ENCODE measurements at regions not wholly inside any gene's neighbourhood (a gene's known extent, or its start where the extent isn't known, plus 50 kb on each side); places are given as distances from the start of the nearest gene placed in this dataset.

- ATAC-seq: no peak
- H3K9me3 ChIP-seq: no peaks in the 10 kb centered on the region
- TF ChIP-seq POLR2A (IDR thresholded peaks at IDR 0.05) (no peak), POLR2AphosphoS5 (IDR thresholded peaks at IDR 0.05) (no peak), CTCF (IDR thresholded peaks at IDR 0.05) (no peak), EP300 (IDR thresholded peaks at IDR 0.05) (no peak)
- no peak overlapping the region for H3K4me3 ChIP-seq
- no peaks in the 10 kb centered on the region for H3K4me1 ChIP-seq
- no peaks in the 10 kb centered on the region for H3K36me3 ChIP-seq
- no peak overlapping the region for H3K27ac ChIP-seq
- H3K27me3 ChIP-seq: no peaks in the 10 kb centered on the region
Observed at GRCh38 chrX:11836284-11836683, 78.2 kb downstream of the MSL3 start.

GRCh38 chrX:11837437-11837836 is 79.4 kb downstream of the MSL3 start:
- no peaks in the 10 kb centered on the region for H3K4me1 ChIP-seq
- no peak for TF ChIP-seq POLR2AphosphoS5 (IDR thresholded peaks at IDR 0.05)
- TF ChIP-seq CTCF (IDR thresholded peaks at IDR 0.05): no peak
- no peak for TF ChIP-seq EP300 (IDR thresholded peaks at IDR 0.05)
- TF ChIP-seq POLR2A (IDR thresholded peaks at IDR 0.05): no peak
- no peaks in the 10 kb centered on the region for H3K36me3 ChIP-seq
- H3K9me3 ChIP-seq: no peaks in the 10 kb centered on the region
- no peak overlapping the region for H3K4me3 ChIP-seq
- H3K27ac ChIP-seq: no peak overlapping the region
- no peaks in the 10 kb centered on the region for H3K27me3 ChIP-seq
- 28 to 51% methylated on average over 3 of the region's 3 CpGs for WGBS, 2 donors (ENCODE audit: low coverage in 1 of 2)
- no peak for ATAC-seq

- WGBS, 2 donors (ENCODE audit: low coverage in 1 of 2): 60 to 93% methylated on average over 2 of the region's 2 CpGs
- TF ChIP-seq CTCF (IDR thresholded peaks at IDR 0.05) (no peak), EP300 (IDR thresholded peaks at IDR 0.05) (no peak), POLR2AphosphoS5 (IDR thresholded peaks at IDR 0.05) (no peak), POLR2A (IDR thresholded peaks at IDR 0.05) (no peak)
- Histone ChIP-seq H3K4me1 (no peaks in the 10 kb centered on the region), H3K36me3 (no peaks in the 10 kb centered on the region), H3K9me3 (no peaks in the 10 kb centered on the region), H3K4me3 (no peak overlapping the region), H3K27me3 (no peaks in the 10 kb centered on the region), H3K27ac (no peak overlapping the region)
- ATAC-seq: no peak
Observed at GRCh38 chrX:11864171-11864570, 106.1 kb downstream of the MSL3 start.

GRCh38 chrX:11867610-11868345 is 109.7 kb downstream of the MSL3 start:
- no peak for ATAC-seq
- Histone ChIP-seq H3K9me3 (no peaks in the 10 kb centered on the region), H3K27me3 (no peaks in the 10 kb centered on the region), H3K27ac (no peak overlapping the region), H3K4me3 (no peak overlapping the region), H3K36me3 (no peaks in the 10 kb centered on the region), H3K4me1 (no peaks in the 10 kb centered on the region)
- TF ChIP-seq POLR2AphosphoS5 (IDR thresholded peaks at IDR 0.05) (no peak), POLR2A (IDR thresholded peaks at IDR 0.05) (no peak), EP300 (IDR thresholded peaks at IDR 0.05) (no peak), CTCF (IDR thresholded peaks at IDR 0.05) (no peak)
- 67 to 77% methylated on average over 6 to 7 of the region's 7 CpGs for WGBS, 2 donors (ENCODE audit: low coverage in 1 of 2)

- TF ChIP-seq CTCF (IDR thresholded peaks at IDR 0.05) (no peak), POLR2AphosphoS5 (IDR thresholded peaks at IDR 0.05) (no peak), EP300 (IDR thresholded peaks at IDR 0.05) (no peak), POLR2A (IDR thresholded peaks at IDR 0.05) (no peak)
- WGBS, 2 donors (ENCODE audit: low coverage in 1 of 2): no CpG with 5 or more reads among the region's 2 CpGs
- no peak for ATAC-seq
Observed at GRCh38 chrX:11870789-11871188, 112.8 kb downstream of the MSL3 start.

More at GRCh38 chrX:11870789-11871188, 112.8 kb downstream of the MSL3 start:
- H3K4me1 ChIP-seq: no peaks in the 10 kb centered on the region
- H3K27me3 ChIP-seq: no peaks in the 10 kb centered on the region
- H3K4me3 ChIP-seq: no peak overlapping the region
- no peak overlapping the region for H3K27ac ChIP-seq
- H3K36me3 ChIP-seq: no peaks in the 10 kb centered on the region
- H3K9me3 ChIP-seq: no peaks in the 10 kb centered on the region

Data from gastroesophageal sphincter (tissue), 4 donors.